GM04503 (cell line): ENCODE measurements at regions not wholly inside any gene's neighbourhood (a gene's known extent, or its start where the extent isn't known, plus 50 kb on each side); places are given as distances from the start of the nearest gene placed in this dataset.
"Not testable (repeated sequence)": the region's sequence is repeated elsewhere in the genome, so short reads cannot be mapped to it uniquely, and the experiment has no call there.

Source experiments
- DNase-seq: peaks from one replicate; pipeline ENCODE4 v3.0.0-alpha.2; 2012; ENCODE audit warnings: low read depth

DNA sequence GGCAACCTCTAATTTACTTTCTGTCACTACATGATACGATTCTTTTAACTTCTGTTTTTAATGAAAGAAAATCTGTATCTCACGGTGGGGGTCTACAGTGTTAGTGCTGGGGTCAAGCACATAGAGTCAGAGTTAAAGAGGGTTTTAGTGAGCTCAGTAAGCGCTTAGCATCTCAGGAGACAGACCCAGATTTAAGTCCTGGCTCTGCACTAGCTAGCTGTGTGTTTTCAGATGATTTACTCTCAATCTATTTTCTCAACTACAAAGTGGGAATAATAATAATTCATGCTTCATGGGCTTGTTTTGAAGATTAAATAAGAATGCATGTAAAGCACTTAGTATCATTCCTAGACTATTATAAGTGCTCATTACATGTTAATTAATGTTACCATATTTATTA is 63.4 kb upstream of the KBTBD8 start:
- DNase-seq, result no peak

DNA sequence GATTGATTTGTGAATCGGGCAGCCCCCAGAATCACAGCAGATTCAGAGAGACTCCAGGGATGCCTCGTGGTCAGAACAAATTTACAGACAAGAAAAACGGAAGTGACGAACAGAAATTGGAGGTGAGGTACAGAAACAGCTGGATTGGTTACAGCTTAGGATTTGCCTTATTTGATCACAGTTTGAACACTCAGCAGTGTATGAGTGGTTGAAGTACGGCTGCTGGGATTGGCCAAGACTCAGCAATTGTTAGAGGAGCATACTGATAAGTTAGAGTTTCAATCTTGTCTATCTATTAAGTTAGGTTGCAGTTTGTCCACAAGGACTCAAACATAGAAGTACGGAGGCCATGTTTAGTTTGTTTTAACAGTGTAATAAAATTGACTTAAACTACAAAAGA is 61.1 kb upstream of the KBTBD8 start:
- DNase-seq, result not testable (repeated sequence)

DNA sequence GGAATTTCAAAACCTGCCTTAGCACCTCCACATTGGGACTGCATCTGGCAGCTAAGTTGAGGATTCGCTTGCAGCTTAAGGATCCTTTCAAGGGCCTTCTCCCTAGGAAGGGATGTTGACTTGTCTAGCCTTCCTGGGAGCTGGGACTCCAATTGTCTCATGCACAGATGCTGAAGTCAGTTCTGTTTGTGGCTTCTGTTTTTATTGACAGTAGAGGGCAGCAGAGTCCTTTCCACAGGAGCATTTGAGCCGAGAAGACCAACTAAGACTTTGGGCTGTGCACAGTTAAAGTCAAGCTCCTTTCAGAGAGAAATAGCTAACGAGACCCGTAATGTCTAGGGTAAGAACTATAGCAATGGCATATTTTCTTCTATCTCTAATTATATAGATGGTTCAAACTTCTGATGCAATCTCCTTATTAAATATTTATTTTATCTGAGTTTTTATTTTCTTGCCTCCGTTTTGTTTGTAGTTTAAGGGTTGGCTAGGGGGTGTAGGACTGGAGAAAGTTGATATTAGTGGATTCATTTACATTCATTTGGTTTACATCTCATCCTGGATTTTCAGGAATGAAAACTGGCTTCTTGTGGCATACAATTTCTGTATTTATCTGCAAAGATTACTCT is 59.7 kb upstream of the KBTBD8 start:
- DNase-seq, result peak; percentile 14

DNA sequence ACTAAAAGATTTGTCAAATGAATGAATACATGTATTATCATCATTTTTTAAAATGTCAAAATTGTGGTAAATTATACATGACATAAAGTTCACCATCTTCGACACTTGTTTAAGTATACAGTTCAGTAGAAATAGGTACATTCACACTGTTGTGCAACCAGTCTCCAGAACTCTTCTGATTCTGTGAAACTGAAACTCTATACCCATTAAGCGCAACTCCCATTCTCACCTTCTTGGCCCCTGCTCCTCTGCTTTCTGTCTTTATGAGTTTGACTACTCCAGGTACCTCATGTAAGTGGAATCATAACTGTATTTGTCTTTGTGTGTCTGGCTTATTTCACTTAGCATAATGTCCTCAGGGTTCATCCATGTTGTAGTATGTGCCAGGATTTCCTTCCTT is 50.1 kb upstream of the KBTBD8 start:
- no peak for DNase-seq
